ENCODE measurements at regions not wholly inside any gene's neighbourhood (a gene's known extent, or its start where the extent isn't known, plus 50 kb on each side); places are given as distances from the start of the nearest gene placed in this dataset.

DNA sequence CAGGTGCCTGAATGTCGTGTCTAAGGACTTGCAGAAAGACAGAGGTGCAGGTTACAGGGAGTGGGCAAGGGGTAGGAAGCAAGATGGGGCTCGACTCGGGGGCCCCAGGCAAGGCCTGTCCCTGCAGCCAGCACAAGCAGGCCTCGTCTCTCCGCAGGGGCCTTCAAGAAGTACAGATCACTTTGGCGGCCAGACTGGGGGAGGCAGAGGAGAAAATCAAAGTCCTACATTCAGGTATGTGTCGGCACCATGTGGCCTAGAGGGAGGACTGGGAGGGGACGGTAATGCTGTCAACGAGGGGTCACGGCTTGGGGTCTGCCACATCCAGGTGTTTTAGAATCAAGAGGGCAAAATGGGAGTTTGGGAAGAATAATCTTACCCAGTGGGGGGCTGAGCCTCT lies 73.7 kb downstream of the PHETA1 start:
- TF ChIP-seq RARB (CRISPR knock-in tag; IDR thresholded peaks at IDR 0.05) (no peak), ZNF70 (CRISPR knock-in tag; IDR thresholded peaks at IDR 0.05) (no peak), ZFP3 (CRISPR knock-in tag; IDR thresholded peaks at IDR 0.05) (no peak), ZNF565 (CRISPR knock-in tag; conservative IDR thresholded peaks at IDR 0.05; ENCODE audit: low read depth) (no peak), GLIS3 (CRISPR knock-in tag; IDR thresholded peaks at IDR 0.05) (no peak), ARNTL (CRISPR knock-in tag; IDR thresholded peaks at IDR 0.05; ENCODE audit: borderline replicate concordance, low read depth) (no peak), ESRRG (CRISPR knock-in tag; IDR thresholded peaks at IDR 0.05) (no peak), ZC3H10 (CRISPR knock-in tag; IDR thresholded peaks at IDR 0.05) (no peak), BACH2 (CRISPR knock-in tag; IDR thresholded peaks at IDR 0.05; ENCODE audit: borderline replicate concordance) (no peak), SNAI2 (CRISPR knock-in tag; IDR thresholded peaks at IDR 0.05) (no peak)
- TF ChIP-seq, protein P1, sequence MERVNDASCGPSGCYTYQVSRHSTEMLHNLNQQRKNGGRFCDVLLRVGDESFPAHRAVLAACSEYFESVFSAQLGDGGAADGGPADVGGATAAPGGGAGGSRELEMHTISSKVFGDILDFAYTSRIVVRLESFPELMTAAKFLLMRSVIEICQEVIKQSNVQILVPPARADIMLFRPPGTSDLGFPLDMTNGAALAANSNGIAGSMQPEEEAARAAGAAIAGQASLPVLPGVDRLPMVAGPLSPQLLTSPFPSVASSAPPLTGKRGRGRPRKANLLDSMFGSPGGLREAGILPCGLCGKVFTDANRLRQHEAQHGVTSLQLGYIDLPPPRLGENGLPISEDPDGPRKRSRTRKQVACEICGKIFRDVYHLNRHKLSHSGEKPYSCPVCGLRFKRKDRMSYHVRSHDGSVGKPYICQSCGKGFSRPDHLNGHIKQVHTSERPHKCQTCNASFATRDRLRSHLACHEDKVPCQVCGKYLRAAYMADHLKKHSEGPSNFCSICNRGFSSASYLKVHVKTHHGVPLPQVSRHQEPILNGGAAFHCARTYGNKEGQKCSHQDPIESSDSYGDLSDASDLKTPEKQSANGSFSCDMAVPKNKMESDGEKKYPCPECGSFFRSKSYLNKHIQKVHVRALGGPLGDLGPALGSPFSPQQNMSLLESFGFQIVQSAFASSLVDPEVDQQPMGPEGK (CRISPR knock-in tag; IDR thresholded peaks at IDR 0.05; ENCODE audit: borderline replicate concordance), result no peak
- TF ChIP-seq, protein P2, sequence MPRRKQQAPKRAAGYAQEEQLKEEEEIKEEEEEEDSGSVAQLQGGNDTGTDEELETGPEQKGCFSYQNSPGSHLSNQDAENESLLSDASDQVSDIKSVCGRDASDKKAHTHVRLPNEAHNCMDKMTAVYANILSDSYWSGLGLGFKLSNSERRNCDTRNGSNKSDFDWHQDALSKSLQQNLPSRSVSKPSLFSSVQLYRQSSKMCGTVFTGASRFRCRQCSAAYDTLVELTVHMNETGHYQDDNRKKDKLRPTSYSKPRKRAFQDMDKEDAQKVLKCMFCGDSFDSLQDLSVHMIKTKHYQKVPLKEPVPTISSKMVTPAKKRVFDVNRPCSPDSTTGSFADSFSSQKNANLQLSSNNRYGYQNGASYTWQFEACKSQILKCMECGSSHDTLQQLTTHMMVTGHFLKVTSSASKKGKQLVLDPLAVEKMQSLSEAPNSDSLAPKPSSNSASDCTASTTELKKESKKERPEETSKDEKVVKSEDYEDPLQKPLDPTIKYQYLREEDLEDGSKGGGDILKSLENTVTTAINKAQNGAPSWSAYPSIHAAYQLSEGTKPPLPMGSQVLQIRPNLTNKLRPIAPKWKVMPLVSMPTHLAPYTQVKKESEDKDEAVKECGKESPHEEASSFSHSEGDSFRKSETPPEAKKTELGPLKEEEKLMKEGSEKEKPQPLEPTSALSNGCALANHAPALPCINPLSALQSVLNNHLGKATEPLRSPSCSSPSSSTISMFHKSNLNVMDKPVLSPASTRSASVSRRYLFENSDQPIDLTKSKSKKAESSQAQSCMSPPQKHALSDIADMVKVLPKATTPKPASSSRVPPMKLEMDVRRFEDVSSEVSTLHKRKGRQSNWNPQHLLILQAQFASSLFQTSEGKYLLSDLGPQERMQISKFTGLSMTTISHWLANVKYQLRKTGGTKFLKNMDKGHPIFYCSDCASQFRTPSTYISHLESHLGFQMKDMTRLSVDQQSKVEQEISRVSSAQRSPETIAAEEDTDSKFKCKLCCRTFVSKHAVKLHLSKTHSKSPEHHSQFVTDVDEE (CRISPR knock-in tag; IDR thresholded peaks at IDR 0.05), result no peak
- TF ChIP-seq, protein P3, sequence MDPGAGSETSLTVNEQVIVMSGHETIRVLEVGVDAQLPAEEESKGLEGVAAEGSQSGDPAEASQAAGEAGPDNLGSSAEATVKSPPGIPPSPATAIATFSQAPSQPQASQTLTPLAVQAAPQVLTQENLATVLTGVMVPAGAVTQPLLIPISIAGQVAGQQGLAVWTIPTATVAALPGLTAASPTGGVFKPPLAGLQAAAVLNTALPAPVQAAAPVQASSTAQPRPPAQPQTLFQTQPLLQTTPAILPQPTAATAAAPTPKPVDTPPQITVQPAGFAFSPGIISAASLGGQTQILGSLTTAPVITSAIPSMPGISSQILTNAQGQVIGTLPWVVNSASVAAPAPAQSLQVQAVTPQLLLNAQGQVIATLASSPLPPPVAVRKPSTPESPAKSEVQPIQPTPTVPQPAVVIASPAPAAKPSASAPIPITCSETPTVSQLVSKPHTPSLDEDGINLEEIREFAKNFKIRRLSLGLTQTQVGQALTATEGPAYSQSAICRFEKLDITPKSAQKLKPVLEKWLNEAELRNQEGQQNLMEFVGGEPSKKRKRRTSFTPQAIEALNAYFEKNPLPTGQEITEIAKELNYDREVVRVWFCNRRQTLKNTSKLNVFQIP (CRISPR knock-in tag; IDR thresholded peaks at IDR 0.05; ENCODE audit: borderline replicate concordance, low read depth), result no peak
- TF ChIP-seq, protein P4, sequence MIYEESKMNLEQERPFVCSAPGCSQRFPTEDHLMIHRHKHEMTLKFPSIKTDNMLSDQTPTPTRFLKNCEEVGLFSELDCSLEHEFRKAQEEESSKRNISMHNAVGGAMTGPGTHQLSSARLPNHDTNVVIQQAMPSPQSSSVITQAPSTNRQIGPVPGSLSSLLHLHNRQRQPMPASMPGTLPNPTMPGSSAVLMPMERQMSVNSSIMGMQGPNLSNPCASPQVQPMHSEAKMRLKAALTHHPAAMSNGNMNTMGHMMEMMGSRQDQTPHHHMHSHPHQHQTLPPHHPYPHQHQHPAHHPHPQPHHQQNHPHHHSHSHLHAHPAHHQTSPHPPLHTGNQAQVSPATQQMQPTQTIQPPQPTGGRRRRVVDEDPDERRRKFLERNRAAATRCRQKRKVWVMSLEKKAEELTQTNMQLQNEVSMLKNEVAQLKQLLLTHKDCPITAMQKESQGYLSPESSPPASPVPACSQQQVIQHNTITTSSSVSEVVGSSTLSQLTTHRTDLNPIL (CRISPR knock-in tag; IDR thresholded peaks at IDR 0.05; ENCODE audit: low read depth), result no peak
